GM21528 (cell line): ENCODE measurements at regions not wholly inside any gene's neighbourhood (a gene's known extent, or its start where the extent isn't known, plus 50 kb on each side); places are given as distances from the start of the nearest gene placed in this dataset.
A peak's percentile ranks its signal among the peaks of the same experiment; 100 is the strongest.

Source experiments
- ATAC-seq: cut with Tn5 transposase; IDR thresholded peaks from one replicate; pipeline ENCODE4 v1.9.1; 2021; ENCODE audit warnings: mild to moderate bottlenecking, moderate library complexity; ENCODE audit not compliant: unreplicated experiment, low FRiP score

- ATAC-seq, result no peak
These were observed 411.0 kb downstream of the LRIG3 start for GRCh38 chr12:58509116-58509885.

- no peak for ATAC-seq
These were observed 406.9 kb downstream of the LRIG3 start for GRCh38 chr12:58513301-58513834.

- no peak for ATAC-seq
These were observed 406.5 kb downstream of the LRIG3 start for GRCh38 chr12:58513852-58514251.

GRCh38 chr12:58519839-58520238, 400.5 kb downstream of the LRIG3 start:
- no peak for ATAC-seq

GRCh38 chr12:58521152-58521551, 399.2 kb downstream of the LRIG3 start:
- ATAC-seq, result no peak

GRCh38 chr12:58521796-58522195, 398.5 kb downstream of the LRIG3 start:
- ATAC-seq, result no peak

- no peak for ATAC-seq
These were observed 396.9 kb downstream of the LRIG3 start for GRCh38 chr12:58523360-58523759.

GRCh38 chr12:58528271-58528670, 392.0 kb downstream of the LRIG3 start:
- no peak for ATAC-seq

GRCh38 chr12:58529114-58529665, 391.1 kb downstream of the LRIG3 start:
- no peak for ATAC-seq

GRCh38 chr12:58529897-58530741, 390.2 kb downstream of the LRIG3 start:
- ATAC-seq, result no peak

- no peak for ATAC-seq
These were observed 389.6 kb downstream of the LRIG3 start for GRCh38 chr12:58530742-58531062.

GRCh38 chr12:58532855-58533608, 387.3 kb downstream of the LRIG3 start:
- no peak for ATAC-seq

GRCh38 chr12:58533652-58534051, 386.7 kb downstream of the LRIG3 start:
- no peak for ATAC-seq

GRCh38 chr12:58537278-58537677, 383.0 kb downstream of the LRIG3 start:
- ATAC-seq, result no peak

- ATAC-seq, result no peak
These were observed 381.0 kb downstream of the LRIG3 start for GRCh38 chr12:58539295-58539694.

GRCh38 chr12:58540480-58541299, 379.6 kb downstream of the LRIG3 start:
- ATAC-seq, result peak; percentile 90

- ATAC-seq, result no peak
These were observed 379.0 kb downstream of the LRIG3 start for GRCh38 chr12:58541300-58541690.

GRCh38 chr12:58544281-58544680, 376.0 kb downstream of the LRIG3 start:
- ATAC-seq, result no peak

GRCh38 chr12:58547217-58547616, 373.1 kb downstream of the LRIG3 start:
- no peak for ATAC-seq

GRCh38 chr12:58548801-58549200, 371.5 kb downstream of the LRIG3 start:
- ATAC-seq, result no peak
